ENCODE measurements at regions not wholly inside any gene's neighbourhood (a gene's known extent, or its start where the extent isn't known, plus 50 kb on each side); places are given as distances from the start of the nearest gene placed in this dataset.
"Not testable (repeated sequence)": the region's sequence is repeated elsewhere in the genome, so short reads cannot be mapped to it uniquely, and the experiment has no call there.

- TF ChIP-seq, protein P1, sequence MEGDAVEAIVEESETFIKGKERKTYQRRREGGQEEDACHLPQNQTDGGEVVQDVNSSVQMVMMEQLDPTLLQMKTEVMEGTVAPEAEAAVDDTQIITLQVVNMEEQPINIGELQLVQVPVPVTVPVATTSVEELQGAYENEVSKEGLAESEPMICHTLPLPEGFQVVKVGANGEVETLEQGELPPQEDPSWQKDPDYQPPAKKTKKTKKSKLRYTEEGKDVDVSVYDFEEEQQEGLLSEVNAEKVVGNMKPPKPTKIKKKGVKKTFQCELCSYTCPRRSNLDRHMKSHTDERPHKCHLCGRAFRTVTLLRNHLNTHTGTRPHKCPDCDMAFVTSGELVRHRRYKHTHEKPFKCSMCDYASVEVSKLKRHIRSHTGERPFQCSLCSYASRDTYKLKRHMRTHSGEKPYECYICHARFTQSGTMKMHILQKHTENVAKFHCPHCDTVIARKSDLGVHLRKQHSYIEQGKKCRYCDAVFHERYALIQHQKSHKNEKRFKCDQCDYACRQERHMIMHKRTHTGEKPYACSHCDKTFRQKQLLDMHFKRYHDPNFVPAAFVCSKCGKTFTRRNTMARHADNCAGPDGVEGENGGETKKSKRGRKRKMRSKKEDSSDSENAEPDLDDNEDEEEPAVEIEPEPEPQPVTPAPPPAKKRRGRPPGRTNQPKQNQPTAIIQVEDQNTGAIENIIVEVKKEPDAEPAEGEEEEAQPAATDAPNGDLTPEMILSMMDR (IDR thresholded peaks at IDR 0.05) = not testable (repeated sequence)
- TF ChIP-seq POLR2A, EP300 (IDR thresholded peaks at IDR 0.05): not testable (repeated sequence)
Measured at GRCh38 chr4:20062857-20063256, 188.8 kb upstream of the SLIT2 start.
